Stimulated activated CD4-positive, alpha-beta T cell treated with anti-CD3 and anti-CD28 coated beads, Interleukin-1b, Interleukin-23, amount 100 ng/mL, for 1 hour (primary cell): ENCODE measurements at regions not wholly inside any gene's neighbourhood (a gene's known extent, or its start where the extent isn't known, plus 50 kb on each side); places are given as distances from the start of the nearest gene placed in this dataset.

Experiments
- DNase-seq, 2 donors: peaks; one replicate each; pipeline ENCODE4 v3.0.0-alpha.2; 2020; ENCODE audit warnings: low read depth in 2 of 2

DNA sequence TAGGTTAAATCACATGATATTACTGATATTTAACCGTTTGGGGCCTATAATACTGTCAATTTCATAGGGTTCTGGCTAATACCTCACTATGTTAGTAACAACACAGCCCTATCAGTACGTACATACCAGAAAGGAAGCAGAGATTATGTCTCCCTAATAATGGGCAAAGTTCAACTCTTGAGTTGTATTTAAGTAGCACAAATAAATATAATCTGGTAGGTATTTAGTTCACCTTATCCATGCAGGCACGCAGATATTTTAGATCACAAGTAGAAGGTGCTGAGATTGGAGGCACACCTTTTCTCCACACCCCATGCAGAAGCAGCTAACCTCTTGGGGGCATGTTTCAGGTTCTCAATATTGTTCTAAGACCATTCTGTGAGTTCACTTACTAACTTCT lies 118.9 kb downstream of the IRS1 start:
- DNase-seq = no peak

DNA sequence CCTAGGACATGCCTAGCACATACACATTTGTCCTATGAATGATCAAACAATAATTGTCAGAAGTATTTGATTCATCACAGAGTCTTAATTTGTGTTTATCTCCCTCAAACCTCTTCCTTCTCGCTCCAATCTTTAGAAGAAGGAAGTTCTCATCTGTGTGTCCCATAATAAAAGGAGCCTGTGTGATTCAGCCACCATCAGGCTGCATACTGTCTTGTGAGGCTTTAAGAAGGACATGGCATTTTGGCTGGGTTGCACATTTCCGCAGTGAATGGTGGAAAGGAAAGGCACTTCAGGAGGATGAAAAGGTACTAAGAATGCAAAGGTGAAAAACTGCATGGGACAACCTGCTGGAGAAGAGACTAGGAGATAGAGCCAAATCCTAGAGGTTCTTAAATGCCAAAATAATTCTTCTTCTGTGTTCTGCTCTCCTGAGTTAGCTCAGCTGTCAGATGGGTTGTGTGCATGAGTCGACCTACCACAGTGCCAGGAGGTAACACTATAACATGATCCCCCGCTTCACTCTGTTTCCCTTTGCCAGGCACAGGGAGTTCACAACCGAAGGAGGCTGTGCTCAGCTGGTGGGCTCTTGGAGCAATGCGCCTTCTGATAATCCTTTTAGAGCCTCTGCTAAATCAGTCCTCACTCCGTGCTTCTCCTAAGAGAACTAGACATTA lies 120.1 kb downstream of the IRS1 start:
- no peak for DNase-seq

DNA sequence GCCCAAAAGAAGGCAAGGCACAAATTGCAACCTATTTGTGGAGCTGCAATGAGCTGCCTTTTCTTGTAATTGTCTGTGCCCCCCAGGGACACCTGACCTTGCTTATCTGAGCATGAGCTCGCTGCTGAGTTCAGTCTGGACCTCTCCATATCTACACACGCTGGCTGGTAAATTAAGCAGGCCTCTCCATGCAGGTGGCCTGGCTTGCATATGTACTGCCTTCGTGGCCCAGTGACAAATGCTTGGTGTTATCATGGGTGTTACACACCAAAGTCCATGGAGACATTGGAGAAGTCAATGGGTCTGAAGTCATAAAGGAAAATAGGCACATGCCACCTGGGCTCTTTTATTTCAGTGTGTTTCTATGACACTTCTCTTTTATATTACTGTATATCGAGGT lies 121.2 kb downstream of the IRS1 start:
- no peak for DNase-seq

DNA sequence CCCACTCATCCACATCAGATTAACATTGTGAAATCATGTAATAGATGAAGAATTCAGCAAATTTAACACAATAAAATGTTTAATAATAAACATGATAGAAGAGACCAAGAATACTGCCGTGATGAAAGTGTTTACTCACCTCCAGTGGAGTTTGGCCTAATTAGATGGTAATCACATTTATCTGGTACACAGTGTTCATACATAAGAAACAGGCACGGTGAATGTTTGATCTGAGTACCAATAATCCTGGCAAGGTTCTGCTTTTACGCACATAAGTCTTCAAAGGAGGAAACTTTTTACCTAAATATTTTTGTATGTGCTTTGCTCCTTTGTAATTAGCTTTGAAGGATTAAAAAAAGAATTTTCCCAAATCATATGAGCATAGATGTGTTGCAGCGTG lies 122.5 kb downstream of the IRS1 start:
- no peak for DNase-seq

DNA sequence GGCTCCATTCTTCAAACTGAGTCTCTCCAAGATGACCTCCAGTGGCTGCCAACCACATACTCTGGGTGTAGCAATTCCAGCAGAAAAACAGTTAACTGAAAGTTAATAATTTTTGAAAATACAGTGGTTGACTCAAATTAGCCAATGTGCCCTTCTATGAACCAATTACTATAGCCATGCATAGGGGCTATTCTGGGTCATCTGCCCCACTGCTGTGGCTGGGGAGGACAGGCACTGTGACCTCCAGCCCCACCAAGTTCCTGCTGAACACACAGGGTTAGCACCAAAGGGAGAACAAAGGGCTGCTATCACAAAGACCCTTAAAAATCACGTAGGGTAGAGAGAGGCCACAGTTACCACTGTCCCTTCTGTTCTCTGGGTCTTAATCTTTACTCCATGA lies 123.0 kb downstream of the IRS1 start:
- no peak for DNase-seq

DNA sequence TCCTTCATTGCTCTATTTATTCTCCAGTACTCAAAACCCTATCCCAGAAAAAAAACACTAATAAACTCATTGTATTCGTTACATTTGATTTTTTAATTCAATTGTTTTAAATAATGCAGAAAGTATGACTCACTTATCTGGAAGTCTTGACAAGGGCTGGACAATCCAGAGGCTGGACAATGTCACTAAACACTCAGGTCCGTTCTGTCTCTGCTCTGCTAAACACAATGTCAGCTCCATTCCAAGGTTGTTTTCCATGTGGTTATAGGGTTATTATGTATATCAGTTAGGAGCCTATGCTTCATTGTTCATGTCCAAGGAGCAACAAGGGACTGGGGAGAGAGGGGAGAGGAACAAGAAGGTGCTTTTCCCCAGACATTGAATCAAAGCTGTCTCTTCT lies 125.5 kb downstream of the IRS1 start:
- no peak for DNase-seq

DNA sequence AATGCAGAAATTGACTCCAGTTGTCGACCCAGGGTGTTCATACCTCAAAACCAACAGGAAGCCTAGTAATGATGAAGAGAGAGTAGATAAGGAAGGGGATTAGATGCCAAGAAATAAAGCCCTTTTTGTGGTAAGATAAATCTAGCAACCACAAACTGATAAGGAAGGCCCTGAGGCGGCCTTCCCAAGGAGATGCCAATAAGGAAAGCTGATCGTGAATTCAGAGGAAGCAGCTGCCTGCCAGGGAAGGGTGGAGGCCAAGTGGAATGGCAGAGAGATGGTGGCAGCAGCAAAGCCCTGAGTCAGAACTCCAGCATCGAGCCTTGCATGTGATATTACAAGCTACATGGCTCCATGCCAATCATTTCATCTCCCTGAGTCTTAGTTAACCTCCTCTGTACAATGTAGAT lies 126.3 kb downstream of the IRS1 start:
- no peak for DNase-seq

DNA sequence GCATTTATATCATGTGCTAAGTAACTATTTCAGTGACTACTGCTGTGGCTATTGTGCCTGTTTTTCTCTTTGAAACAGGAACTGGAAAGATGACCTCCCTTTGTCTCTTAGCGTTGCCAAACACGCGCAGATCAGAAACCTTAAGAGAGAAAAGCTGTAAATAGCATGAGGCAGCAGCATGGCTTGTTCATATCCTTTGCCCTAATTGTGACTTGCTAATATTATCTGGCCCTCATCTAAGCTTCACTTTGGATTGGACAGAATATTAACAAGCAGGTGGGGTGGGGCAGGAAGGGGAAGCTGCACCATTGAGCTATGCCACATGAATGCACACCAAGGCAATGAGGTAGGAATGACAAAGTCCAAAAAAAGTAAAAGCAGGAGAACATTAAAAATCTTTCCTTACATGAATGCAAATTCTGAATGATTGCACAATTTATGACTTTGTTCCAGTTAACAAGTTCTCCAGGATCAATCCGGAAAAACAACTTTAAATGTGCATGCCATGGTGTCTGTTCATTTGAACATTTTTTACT lies 128.4 kb downstream of the IRS1 start:
- no peak for DNase-seq

DNA sequence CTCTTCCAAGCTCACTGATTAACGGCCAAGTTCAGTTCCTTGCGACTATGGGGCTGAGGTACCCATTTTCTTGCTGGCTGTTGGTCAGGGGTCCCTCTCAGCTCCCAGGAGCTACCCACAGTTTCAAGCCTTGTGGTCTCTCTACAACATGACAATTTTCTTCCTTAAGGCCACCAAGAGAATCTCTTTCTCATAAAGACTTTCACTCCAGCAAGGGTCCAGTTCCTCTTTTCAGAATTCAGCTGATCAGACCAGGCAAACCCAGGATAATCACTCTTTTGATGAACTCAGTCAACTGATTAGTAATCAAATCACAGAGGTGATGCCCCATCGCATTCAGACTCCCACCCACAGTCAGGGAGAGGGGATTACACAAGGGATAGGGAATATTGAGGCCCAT lies 129.7 kb downstream of the IRS1 start:
- DNase-seq = no peak

DNA sequence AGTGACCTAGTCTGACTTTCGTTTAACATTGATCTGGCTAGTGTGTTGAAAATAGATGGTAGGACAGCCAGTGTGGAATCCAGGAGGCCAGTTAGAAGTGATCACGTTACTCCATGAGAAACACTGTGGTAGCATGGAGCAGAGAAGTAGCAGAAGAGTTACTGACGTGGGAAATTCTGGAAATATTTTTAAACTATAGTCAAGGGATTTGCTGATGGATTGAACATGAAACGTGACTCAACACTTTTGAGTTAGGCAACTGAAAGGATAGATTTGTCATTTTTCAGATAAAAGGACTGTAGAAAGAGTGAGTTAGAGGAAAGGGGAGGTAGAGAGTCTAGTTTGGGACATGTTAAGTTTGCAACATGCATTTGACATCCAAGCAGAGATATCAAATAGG lies 130.4 kb downstream of the IRS1 start:
- no peak for DNase-seq

DNA sequence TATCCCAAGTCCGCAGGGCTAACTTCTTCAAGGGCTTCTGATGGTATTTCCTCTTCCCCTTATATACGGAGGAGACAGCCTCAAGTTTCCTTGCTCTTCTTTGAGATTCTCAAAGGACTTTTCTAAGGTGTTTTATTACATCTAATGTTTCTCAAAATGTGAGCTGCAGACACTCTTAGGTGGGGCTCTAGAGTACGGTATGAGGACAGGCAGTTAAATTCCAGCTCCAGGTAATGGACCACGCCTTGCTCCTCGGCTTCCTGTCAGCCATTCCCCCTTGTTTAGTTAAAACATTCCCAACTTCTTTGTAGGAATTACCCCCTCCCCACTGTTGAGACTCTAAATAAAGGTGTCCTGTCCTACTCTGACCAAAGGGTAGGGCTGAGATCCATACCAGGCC lies 131.9 kb downstream of the IRS1 start:
- no peak for DNase-seq

DNA sequence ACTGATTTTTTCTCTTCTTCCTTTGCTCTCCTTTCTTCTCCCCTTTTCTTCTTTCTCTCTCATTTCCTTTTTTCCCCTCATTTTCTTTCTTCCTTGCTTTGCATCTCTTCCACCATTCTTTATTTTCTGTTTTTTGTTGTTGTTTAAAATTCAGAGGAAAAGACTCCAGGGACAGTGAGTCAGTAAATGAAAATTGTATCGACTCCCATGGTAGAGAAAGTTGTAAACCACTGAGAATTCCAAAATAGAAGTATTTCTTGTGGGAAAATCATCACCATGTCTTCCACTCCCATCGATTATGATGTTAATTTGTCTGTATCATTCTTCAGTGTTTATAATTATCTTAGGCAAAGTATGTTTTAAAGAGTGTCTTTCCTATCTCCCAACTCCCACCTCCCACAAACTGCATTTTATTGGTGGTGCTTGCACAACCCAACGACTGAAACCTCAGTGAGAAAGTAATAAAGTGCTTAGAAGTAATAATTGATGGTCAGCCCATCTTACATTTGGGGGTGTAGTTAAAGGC lies 134.3 kb downstream of the IRS1 start:
- no peak for DNase-seq

DNA sequence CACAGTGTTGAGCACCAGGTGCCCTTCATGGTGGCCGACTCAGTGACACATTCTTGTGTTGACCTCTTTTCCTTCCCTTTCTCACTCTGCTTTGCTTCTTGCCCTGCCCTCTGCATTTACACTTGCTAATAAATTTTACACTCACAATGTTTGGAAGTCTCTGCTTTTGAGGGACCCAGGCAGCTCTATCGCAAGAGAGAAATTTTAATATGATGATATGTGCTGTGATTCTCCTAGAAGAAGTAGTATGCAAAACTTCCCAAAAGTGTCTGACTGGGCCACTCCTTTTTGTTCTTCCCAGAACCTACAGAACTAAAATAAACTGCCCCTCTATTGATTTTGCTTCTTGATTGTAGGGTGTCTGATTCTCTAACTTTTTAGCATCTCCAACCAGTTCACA lies 135.0 kb downstream of the IRS1 start:
- DNase-seq = no peak

DNA sequence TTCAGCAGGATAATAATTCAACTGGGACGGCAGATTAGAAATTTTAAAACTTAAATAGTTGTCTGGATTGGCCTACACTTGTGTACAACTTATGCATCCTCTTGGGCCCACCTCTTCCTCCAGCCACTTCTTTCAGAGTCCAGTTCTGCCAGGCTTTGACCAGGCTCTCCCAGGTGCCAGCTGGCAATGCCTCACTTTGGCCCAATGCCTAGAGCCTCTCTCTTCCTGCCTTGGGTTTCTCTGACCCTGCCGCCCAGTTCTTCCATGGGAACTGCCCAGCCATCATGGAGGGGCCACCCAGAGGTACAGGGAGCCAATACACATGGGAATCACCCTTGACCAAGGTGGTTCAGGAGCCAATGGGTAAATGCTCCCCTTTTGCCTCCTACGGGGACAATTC lies 135.5 kb downstream of the IRS1 start:
- DNase-seq = no peak

DNA sequence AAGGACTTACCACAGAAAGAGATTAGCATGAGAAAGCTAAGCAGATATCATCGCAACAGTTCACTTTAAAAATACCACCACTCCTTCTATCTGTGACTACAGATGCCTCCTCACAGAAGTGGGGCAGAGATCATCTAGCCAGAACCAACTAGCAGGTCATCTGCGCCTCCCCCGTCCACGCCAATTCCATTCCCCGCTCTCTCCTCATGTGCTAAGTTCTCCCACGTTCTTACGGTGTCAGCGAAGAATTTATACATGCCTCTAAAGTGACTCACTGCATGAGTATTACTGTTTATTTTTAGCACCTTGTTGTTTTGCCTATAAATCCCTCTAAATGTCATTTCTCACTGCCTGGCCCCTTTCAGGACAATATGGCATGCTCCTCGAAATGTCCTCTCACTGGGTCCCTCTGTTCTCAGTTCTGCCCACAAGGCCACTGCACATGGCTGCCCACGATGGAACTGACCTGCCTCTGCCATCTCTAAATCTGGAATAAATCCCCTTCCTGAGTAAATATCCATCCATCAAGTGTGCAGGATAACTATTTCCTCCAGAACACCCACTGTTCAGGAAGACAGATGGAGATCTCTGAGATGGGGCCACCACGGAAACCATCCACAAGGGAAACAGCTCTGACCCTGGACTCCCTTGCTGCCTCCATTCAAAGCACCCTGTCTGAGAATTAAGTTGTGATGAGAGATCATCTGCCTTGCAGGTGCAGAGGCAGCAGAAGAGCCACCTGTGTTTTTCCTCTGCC lies 137.7 kb downstream of the IRS1 start:
- DNase-seq = no peak

DNA sequence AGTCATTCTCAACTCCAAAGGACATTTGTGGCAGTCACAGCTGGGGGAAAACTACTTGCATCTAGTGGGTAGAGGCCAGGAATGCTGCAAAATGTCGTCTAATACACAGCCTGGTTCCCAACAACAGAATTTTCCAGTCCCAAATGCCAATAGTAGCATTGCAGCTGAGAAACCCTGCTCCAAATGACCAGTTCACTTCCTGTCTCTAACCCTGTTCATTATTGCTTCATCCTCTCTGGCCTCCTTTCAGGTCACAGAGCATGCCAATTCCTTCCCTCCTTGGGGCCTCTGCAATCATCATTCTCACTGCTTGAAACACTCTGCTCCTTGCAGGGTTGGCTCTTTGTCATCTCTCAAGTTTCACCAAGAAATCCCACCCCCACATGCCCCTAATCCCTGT lies 139.1 kb downstream of the IRS1 start:
- DNase-seq = no peak

DNA sequence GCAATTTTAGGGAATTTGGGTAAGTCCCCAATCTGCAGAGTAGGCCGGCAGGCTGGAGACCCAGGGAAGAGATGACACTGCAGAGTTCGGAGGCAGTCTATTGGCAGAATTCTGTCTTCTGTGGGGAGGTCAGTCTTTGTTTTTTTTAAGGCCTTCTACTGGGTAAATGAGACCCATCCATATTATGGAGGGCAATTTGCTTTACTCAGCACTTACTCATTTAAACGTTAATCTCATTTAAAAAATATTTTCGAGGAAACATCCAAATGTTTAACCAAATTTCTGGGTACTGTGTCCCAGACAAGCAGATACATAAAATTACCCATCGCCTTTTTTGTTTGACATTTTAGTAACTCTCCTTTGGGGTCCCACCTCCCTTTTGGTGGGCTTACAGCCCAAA lies 139.5 kb downstream of the IRS1 start:
- DNase-seq = no peak

DNA sequence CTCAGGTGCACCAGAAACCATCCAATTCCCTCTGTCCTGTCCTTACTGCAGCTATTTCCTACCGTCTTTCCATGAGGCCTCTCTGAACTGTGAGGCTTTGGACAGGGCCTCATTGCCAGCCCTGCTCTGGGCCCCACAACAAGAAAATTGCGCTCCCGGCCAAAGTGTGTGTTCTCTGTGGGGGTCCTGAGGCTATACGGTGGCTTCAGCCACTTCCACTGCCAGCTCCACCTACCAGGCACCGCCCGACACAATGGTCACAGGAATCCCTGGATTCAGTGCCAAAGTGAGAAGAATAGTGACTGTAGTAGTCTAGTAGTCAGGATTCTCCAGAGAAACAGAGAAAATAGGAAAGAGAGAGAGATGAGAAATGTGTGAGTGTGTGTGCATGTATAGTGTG lies 140.2 kb downstream of the IRS1 start:
- no peak for DNase-seq

DNA sequence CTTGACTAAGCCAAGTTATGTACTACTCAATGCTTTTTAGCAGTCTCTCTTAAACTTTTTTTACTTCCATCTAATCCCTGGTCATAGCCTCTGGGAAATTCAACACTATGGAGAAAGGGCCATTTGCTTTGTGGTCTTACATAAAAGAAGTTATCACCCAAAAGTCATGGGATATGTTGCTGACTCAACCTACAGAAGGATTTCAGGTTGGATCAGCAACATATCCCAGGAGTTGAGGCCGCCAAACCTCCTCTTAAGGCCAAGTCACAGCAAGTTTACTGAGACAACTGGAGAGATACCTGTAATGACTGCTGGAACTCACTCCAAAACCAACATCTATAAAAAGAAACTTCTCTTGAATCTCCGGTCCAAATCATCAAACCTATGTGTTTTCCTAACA lies 141.1 kb downstream of the IRS1 start:
- no peak for DNase-seq

DNA sequence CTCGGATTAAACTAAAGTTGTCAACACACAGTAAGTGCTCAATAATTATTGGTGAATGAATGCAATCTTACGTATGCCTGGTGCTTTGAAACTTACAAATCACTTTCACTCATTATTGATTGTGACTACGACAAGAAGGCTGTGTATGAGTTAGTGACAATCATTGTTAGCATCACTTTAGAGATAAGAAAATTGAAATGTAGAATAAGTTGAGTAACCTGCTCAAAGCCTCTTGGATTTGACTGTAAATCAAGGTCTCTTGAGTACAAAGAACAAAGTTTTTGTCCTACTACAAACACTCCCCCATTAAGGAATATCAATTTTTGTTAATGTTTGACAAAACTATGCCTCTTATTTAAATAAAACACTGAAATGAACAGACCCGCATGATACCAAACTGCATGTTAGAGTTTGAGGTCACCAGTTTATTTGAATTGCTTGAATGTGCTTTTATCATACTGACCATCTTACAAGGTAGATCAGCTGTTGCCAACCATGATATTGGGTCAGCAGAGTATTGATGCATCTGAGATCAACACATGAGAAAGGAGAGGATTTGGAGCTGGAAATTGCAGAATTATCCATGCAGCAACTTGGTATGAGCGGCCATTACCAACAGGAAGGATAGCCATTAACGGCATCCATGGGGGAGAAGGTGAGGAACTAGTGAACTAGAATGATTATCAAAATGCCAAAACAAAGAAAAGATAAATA lies 142.1 kb downstream of the IRS1 start:
- DNase-seq = no peak

DNA sequence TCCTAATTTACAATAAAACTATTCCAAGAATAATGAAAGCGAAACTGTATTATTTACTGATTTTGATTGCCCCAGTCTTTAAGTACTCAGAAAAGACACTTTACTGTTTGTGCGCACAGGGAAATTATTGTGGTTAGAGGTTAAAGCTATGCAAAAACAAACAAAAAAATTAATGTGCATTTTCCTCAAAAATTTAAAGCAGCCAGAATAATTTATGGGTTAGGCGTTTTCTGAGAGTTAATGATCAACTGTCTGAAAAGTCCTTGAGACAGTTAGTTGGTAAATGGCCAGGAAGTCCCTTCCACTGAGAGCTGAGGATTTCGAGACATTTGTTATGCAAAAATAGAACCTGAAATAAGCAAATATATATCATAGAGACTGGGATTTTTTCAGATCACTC lies 143.3 kb downstream of the IRS1 start:
- DNase-seq = no peak

DNA sequence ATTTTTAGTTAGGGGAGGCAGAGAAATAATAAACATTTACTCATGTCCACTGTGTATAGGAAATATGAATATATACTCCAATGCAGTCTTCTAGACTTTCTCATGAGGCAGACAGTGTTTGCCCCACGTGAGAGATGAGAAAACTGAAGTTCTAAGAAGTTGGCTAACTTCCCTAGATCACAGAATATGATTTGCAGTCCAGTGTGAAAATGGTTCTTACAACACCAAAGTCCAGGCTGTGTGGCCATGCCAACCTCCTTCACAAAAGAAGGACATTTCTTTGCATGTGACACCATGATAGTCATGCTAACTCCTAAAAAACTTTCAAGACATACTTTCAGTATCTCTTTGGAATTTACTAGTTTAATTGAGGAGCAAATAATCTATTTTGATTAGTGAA lies 143.7 kb downstream of the IRS1 start:
- no peak for DNase-seq
